ENCODE measurements at regions not wholly inside any gene's neighbourhood (a gene's known extent, or its start where the extent isn't known, plus 50 kb on each side); places are given as distances from the start of the nearest gene placed in this dataset.

DNA sequence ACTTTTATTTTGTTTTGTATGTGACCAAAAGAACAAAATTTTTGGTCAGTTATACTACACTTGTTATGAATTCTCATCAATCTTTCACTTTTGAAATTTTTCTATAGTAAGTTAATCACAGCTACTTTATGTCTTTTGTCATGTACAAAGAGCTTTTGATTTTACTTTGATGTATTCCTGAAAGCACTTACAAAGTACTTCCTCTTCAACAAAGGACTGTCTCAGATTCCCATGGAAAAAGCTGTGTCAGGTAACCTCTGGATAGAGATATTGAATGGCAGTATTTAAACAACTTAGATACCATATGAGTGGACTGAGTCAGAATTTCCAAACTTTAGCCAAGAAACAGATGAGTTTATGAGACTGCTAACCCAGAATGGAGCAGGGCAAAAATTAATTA is 689.3 kb upstream of the ATXN8OS start:
- no peak for DNase-seq

- DNase-seq: no peak
These were observed 696.9 kb upstream of the ATXN8OS start for GRCh38 chr13:69410761-69411160.

DNA sequence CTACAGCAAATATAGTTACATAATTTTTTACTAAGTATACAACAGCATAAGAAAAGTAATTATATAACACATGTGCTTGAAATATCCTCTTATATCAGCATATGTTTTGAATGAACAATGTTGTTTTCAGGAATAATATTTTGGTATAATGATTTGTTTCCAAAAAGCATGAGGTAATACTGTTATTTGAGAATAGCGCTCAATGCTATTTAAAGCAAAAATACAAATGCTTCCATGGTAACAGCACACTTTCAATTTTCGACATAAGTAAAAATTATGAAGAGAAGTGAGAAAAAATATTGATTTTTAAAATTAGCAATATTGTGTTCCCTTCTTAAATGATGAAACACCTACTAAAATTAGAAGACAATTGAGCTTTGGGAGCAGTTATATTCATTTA is 715.9 kb upstream of the ATXN8OS start:
- no peak for DNase-seq

- peak; percentile 1 for DNase-seq
These were observed 717.7 kb upstream of the ATXN8OS start for GRCh38 chr13:69389899-69390298.

DNA sequence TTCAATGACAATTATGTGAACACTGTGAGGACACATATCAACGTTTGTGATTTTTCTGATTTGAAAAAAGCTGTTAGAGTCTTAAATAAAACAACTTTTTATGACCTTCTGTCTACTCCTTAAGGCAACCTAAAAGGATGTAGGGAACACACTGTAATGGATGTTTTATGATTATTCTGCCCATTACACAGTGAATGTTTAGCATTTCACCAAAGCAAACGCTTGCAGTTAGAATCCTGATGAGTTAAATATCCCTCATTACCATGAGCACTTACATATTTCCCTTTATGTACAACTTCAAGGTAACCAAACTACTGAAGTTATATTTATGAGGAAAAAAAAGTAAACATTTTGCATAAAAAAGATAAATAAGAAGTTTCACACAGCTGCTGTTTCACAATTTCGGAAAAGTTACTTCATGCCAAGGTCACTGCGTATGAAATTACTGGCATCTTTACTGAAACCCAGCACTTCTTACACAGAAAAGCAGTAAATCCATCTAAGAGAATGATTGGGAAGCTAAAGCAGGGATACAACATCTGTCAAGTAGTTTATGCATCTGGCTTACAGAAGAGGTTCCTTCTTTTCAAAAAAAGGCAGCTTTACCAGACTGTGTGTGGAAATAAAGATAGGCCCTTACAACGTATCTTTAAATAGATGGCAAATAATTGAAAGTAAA is 733.7 kb upstream of the ATXN8OS start:
- no peak for DNase-seq

DNA sequence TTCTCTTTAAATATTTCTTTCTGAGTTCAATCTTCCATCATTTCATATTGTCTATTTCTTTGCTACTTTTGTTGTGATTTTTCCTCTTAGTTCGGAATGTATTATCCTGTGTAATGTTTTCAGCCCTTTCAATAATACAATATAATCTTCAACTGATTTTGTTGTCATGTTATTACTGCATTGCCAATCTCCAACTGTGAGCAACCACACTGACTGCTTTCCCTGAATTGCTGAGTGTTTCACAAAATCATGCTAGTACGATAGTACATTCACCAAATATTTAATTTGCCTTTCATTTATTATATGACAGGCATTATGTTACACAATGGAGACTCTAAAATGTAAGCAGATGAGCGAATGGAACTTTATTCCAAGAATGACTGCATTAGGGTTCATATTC is 744.3 kb upstream of the ATXN8OS start:
- DNase-seq: no peak

- DNase-seq: no peak
These were observed 776.4 kb upstream of the ATXN8OS start for GRCh38 chr13:69331245-69331644.

- DNase-seq: peak; percentile 7
These were observed 783.3 kb upstream of the ATXN8OS start for GRCh38 chr13:69324090-69324886.

DNA sequence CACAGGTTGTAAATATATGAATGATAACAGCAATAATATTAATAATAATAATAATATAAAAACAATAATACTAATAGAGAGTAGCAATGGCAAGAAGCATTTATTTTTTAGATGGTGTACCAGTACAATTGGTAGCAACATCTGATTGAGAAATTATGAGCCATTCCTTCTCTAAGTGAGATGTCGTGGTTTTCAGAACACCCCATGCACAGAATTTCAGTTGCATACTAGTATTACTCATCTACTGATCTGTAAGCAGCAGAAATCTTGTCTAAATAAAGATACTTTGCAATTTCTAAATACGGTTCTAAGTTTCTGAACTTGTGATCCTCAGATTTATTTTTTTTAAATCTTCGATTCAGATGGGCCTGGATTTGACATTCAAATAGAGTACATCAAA is 788.0 kb upstream of the ATXN8OS start:
- DNase-seq: peak; percentile 22

DNA sequence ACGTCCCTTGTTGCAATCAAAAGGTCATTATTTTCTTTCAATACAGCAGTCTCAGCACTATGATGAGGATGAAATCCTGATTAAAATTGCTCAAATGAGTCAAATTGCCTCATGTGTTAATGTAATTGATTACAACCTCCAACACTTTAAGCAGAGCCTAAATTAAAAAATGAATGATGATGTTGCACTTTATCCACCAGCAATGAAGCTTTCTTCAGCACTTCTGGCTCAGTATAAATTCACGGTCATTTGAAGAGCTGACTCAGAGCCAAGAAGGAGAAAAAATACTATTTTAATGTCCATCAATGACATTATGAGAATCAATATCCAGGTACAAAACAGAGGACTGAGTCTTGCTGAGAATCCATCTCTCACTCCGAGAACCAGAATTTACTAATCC is 792.6 kb upstream of the ATXN8OS start:
- no peak for DNase-seq

- DNase-seq: no peak
These were observed 800.9 kb upstream of the ATXN8OS start for GRCh38 chr13:69306766-69307165.

- DNase-seq: no peak
These were observed 807.5 kb upstream of the ATXN8OS start for GRCh38 chr13:69300131-69300530.

DNA sequence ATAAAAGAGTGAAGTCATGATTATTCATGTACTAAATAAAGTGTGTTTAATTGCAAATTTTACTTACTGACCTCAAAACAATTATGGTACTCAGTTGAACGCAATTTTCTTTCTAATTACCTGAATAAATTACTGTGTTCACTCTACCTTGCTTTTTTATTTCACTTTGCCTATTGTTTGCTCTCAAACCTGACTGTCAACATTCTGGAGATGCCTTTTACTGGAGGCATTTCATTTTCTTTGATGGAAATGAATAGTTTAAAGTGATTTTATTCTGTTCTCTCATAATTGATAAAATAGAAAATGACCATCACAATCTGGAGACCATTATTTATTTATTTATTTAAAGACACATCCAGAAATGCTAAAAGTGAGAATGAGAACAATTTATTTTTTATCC is 811.5 kb upstream of the ATXN8OS start:
- DNase-seq: no peak

DNA sequence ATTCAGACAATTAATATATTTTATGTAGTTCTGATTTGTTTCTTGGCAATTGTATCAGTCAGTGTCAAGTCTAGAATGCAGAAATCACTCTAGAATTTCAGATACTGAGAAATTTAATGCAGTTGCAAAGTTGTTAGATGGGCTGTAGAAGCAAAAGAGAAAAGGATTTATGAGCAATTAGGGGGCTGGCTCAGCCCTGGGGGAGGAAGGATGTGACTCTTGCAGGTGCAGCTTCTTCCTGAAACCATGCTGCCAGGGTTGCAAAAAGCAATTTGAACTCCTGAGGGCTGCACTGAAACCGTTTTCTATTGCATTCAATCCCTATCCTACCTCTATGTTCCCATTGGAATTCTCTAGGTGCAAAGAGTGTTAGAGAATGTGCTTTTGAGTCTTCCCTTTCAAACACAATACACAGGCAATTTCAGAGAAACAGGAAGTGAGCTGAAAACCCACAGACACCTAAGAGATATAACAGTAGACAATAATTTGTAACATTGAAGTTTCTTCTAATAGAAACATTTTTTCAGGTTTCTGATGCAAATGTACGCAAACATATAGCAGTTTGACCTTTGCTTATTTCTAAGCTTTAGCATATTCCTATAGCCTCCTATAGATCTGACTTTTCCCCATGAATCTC is 814.7 kb upstream of the ATXN8OS start:
- DNase-seq: no peak

DNA sequence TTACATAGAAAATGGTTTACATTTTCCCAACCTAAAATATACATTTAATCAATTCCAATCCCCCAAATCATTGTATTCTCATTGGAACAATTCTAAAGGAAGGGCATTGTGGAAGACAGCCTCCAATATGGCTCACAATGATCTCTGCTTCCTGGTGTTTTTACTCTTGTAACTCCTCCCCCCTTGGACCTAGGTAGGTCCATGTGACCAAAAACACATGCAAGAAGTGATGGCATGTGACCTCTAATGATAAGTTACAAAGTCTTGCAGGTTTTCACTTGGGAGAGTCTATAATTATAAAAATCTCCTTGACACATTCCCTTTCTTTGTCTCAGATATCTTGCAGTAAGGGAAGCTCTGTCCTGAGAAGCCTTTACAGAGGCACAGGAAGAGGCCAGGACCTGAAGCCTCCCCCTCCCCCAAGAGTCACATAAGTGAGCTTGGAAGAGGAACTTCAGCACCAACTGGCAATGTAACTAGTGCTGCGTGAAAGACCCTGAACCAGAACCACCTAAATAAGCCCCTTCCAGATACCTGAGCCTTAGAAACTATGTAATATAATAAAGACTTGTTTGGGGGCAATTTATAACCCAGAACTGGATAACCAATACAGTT is 816.2 kb upstream of the ATXN8OS start:
- DNase-seq: no peak

DNA sequence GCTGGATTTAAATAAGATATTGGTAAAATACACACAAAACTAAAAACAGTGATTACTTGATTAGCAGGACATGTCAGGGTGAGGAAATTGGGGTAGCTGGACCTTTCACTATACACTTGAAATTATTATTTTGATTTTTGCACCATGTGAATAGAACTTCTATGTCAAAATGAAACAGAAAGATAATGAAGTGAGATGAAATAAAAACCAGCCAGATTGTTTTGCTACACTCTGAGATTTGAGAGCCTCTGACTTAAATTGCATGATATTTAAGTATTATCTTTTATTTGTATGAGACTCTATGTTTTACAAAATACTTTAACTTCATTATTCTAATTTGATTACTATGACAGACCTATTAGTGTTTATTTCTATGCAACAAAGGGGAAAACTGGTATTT is 819.6 kb upstream of the ATXN8OS start:
- DNase-seq: no peak

GRCh38 chr13:69287050-69287698 is 820.5 kb upstream of the ATXN8OS start:
- DNase-seq: no peak

GRCh38 chr13:69283837-69284236 is 823.8 kb upstream of the ATXN8OS start:
- DNase-seq: no peak

GRCh38 chr13:69283301-69283700 is 824.3 kb upstream of the ATXN8OS start:
- no peak for DNase-seq

- no peak for DNase-seq
These were observed 827.2 kb upstream of the ATXN8OS start for GRCh38 chr13:69280399-69280798.

GRCh38 chr13:69279213-69279612 is 828.4 kb upstream of the ATXN8OS start:
- no peak for DNase-seq

- no peak for DNase-seq
These were observed 833.4 kb upstream of the ATXN8OS start for GRCh38 chr13:69274231-69274630.
